Non-pigmented ciliary epithelial cell (primary cell): ENCODE measurements at regions not wholly inside any gene's neighbourhood (a gene's known extent, or its start where the extent isn't known, plus 50 kb on each side); places are given as distances from the start of the nearest gene placed in this dataset.

Experiments used
- DNase-seq: peaks from one replicate; pipeline ENCODE4 v3.0.0-alpha.2; 2010; ENCODE audit warnings: low read depth

DNA sequence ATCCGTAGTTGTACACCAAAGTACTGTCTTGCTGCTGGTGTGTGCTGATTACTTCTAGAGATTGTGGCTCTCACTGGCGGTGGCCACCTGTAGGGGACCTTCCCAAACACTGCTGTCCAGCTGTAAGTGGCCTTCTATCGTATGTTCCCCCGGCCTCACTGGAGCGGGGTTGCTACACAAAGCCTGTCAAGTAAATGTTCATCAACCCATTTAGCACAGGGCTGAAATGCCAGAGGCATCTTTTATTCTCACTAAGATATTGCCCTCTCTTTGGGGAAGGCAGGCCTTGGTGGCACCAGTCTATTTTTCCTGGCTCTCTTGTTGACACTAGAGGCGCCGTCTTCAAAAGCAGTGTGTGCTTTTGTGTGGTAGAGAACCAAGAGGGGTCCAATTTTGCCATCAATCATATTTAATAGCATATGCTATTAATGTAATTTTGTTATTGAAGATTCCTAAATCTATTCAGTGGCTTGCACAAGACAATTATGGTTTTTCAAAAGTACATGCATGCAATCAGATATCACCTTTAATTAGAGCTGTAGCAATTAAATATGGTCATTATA is 514.4 kb upstream of the SALL1 start:
- no peak for DNase-seq

GRCh38 chr16:51658531-51658930 is 507.5 kb upstream of the SALL1 start:
- DNase-seq = no peak

DNA sequence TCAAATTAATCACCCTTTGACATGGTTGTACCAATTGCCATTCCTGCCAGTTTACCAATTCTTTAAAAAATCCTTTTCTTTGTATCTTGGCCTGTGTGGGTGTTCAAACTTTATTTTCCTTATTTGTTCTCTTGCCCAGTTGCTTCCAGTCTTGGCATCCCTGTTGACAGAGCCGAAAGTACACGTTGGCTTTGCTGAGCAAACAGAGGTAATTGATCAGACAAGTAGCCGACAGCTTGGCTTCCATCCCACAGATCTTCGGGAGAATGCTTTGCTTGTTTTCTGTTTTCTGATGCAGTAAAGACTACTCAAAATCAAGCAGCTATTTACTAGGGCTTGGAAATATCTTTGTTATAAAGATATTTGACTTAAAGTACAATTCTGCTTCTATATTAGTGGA is 506.8 kb upstream of the SALL1 start:
- no peak for DNase-seq

GRCh38 chr16:51655249-51655648 is 504.2 kb upstream of the SALL1 start:
- no peak for DNase-seq

DNA sequence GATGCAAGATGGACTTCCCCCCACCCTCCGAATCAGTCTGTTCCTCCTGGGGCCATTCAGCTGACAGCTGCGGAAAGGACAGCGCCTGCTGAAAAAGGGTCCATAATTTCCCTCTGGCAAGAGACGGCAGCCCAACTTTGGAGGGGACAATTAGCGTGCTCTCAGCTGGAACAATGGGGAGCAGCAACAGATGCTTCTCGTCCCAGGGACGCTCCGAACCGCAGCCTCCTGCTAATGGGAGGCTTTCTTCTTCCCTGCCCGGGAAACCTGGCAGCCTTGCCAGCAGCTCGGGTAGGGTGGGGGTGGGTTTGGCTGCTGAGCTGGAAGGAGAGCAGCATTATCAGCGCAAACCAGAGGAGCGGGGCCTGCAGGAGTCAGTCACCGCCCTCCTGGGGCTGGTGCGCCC is 500.0 kb upstream of the SALL1 start:
- DNase-seq = no peak

- no peak for DNase-seq
Measured at GRCh38 chr16:51649631-51650030, 498.6 kb upstream of the SALL1 start.

GRCh38 chr16:51648526-51648925 is 497.5 kb upstream of the SALL1 start:
- DNase-seq = no peak

- no peak for DNase-seq
Measured at GRCh38 chr16:51641191-51641765, 490.2 kb upstream of the SALL1 start.

DNA sequence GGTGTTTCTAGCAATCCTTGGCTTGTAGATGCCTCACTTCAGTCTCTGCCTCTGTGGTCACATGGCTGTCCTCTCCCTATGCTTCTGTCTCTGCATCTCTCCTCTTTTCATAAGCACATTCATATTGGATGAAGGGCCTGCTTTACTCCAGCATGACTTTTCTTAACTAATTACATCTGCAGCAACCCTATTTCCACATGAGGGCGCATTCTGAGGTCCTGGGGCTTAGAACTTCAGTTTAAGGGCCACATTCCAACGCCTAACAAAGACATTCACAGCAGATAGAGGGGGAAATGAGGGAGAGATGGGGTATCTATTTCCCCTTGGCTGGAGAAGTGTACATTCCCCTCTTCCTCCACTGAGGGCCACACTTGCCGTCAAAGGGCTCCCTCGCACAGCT is 489.1 kb upstream of the SALL1 start:
- no peak for DNase-seq

- DNase-seq = no peak
Measured at GRCh38 chr16:51638339-51639135, 487.5 kb upstream of the SALL1 start.

GRCh38 chr16:51637770-51638094 is 486.7 kb upstream of the SALL1 start:
- DNase-seq = no peak

- DNase-seq = no peak
Measured at GRCh38 chr16:51636920-51637769, 486.1 kb upstream of the SALL1 start.

- no peak for DNase-seq
Measured at GRCh38 chr16:51635181-51635580, 484.1 kb upstream of the SALL1 start.

GRCh38 chr16:51630076-51630475 is 479.0 kb upstream of the SALL1 start:
- DNase-seq = no peak

DNA sequence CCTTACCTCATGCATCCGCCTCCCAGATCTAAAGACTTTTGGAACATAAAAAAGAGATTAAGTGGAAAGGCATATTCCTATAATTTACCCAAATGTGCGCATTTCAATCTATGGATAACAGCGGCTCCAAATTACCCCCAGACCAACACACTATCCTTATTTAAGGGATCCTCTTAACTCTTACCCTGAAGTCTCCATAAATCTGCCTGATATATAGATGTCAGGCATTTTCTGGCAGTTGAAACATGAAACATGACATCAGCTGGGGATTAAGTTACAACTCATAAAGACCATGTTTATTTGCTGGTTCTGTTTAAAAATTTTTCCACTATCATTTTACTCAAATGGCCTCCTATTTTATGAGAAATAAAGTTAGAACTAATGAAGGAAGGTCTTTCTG is 478.5 kb upstream of the SALL1 start:
- no peak for DNase-seq

DNA sequence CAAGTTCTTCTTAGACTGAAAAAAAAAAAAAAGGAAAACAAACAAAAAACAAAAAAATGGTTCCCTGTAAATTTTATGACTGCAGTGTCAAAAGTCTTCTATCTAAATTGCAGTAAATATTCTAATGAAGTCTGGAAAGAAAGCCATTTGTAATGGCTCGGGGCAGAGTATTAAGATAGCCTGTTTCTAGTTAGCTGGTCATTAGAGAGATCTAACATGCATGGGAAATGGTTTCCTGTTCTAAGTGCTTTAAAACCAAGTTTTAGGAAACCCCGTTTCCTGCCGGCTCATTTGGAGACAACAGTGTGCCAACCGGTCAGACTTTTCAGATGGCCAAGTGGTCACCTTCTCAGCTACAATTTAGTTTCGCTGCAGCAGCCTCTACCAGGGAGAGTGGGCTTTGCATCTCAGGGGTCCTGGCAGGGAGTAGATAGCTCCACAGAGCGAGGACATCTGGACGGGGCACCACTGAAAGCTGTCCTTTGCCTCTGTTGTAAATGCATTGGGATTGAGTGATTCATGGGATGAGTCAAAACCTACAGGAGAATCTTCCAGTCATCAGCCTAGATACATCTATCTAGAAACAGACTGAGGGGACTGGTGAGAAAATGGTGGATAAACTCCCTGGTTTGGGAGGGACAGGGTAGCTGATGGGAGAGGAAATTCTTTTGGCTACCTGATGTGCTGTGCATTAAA is 473.2 kb upstream of the SALL1 start:
- no peak for DNase-seq

DNA sequence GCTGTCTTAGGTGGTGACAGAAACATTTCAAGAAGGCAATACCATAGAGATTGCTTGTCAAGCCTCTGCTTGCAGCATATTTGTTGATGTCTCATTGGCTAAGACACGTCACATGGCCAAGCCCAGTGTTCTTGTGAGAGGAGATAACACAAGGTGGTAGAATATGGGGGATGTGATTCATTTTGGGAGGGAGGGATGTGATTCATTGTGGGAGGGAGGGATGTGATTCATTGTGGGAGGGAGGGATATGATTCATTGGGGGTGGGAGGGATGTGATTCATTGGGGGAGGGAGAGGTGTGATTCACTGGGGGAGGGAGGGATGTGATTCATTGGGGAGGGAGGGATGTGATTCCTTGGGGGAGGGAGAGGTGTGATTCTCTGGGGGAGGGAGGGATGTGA is 470.5 kb upstream of the SALL1 start:
- no peak for DNase-seq

DNA sequence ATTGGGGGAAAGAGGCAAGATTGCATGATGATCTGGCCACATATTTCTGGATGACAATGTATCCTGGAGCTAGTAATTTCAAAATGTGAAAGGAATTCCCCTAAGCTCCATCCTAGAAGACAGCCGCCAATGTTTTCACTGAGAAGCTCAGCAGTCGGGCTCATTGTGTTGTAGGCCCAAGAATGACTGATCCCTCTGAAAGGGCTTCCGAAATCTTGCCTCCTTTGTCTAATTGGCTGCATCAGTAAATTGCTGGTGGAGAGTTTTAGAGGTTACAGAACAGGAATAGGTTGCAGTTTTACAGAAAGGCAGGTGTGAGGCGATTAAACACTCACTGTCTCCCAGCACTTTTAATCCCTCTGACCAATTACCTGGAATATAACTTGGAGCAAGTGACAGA is 464.1 kb upstream of the SALL1 start:
- no peak for DNase-seq

DNA sequence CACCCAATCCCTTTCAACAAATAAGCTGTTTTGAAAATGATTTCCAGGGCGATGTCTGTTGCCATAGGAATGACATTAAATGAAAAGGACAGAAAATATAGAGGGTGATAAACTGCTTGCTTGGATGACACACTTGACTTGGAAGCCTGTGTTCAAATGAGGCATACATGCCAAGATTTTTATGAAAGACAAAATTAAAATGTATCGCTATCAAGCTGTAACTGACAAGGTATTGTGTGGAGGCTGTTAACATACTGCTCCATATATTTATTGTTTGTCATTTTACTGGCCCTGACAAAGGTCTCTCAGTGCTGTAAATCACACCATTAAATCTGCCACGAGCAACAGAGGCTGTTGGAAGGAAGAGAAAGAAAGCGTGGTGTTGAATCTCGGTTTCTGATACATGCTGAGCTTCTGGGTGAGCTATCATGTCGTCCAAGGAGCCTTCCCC is 456.2 kb upstream of the SALL1 start:
- DNase-seq = no peak

DNA sequence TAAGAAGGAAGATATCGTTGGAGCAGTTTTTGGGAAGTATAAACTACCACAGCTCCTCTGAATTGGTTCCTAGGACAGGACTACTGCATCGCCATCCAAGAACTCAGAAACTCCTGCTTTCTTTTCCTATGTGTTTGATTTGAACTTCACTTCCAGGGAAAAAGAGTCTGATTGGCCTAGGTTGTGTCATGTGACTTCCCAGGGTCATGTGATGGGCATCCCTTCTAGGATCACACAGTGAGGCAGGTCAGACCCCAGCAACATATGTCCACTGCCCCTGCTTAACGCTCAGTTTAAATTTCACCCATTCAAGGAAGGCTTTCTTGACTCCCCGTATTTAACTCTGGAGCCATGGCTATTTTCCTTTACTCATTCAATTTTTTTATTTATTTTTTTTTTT is 445.2 kb upstream of the SALL1 start:
- no peak for DNase-seq

- no peak for DNase-seq
Measured at GRCh38 chr16:51592535-51593300, 441.6 kb upstream of the SALL1 start.
